ENCODE measurements at regions not wholly inside any gene's neighbourhood (a gene's known extent, or its start where the extent isn't known, plus 50 kb on each side); places are given as distances from the start of the nearest gene placed in this dataset.
A peak's percentile ranks its signal among the peaks of the same experiment; 100 is the strongest.

- no peaks in the 10 kb centered on the region for H3K36me3 ChIP-seq
- H3K27ac ChIP-seq = no peak overlapping the region
- DNase-seq = no peak
- H3K4me1 ChIP-seq = peaks cover 19 to 20% of the 10 kb centered on the region in 2 donors
- no peaks in the 10 kb centered on the region for H3K9me3 ChIP-seq
- ATAC-seq = no peak
- no peak overlapping the region for H3K4me3 ChIP-seq
- intact Hi-C loops (cut with DNase I; ENCODE audit: low total_unique reads) = no loop called here
- H3K27me3 ChIP-seq = no peaks in the 10 kb centered on the region
- in situ Hi-C loops (cut with MboI; ENCODE audit: low sequenced_read_pairs in 4 of 4) = no loop called here
- TF ChIP-seq, protein P1, sequence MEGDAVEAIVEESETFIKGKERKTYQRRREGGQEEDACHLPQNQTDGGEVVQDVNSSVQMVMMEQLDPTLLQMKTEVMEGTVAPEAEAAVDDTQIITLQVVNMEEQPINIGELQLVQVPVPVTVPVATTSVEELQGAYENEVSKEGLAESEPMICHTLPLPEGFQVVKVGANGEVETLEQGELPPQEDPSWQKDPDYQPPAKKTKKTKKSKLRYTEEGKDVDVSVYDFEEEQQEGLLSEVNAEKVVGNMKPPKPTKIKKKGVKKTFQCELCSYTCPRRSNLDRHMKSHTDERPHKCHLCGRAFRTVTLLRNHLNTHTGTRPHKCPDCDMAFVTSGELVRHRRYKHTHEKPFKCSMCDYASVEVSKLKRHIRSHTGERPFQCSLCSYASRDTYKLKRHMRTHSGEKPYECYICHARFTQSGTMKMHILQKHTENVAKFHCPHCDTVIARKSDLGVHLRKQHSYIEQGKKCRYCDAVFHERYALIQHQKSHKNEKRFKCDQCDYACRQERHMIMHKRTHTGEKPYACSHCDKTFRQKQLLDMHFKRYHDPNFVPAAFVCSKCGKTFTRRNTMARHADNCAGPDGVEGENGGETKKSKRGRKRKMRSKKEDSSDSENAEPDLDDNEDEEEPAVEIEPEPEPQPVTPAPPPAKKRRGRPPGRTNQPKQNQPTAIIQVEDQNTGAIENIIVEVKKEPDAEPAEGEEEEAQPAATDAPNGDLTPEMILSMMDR (IDR thresholded peaks at IDR 0.05 in 4 of 5, conservative IDR thresholded peaks at IDR 0.05 in 1 of 5) = no peak
- no peak for TF ChIP-seq POLR2A (IDR thresholded peaks at IDR 0.05)
These were observed 357.2 kb downstream of the CD83 start for GRCh38 chr6:14474816-14475215.

GRCh38 chr6:14475306-14475705 is 357.7 kb downstream of the CD83 start:
- intact Hi-C loops (cut with DNase I; ENCODE audit: low total_unique reads) = no loop called here

DNA sequence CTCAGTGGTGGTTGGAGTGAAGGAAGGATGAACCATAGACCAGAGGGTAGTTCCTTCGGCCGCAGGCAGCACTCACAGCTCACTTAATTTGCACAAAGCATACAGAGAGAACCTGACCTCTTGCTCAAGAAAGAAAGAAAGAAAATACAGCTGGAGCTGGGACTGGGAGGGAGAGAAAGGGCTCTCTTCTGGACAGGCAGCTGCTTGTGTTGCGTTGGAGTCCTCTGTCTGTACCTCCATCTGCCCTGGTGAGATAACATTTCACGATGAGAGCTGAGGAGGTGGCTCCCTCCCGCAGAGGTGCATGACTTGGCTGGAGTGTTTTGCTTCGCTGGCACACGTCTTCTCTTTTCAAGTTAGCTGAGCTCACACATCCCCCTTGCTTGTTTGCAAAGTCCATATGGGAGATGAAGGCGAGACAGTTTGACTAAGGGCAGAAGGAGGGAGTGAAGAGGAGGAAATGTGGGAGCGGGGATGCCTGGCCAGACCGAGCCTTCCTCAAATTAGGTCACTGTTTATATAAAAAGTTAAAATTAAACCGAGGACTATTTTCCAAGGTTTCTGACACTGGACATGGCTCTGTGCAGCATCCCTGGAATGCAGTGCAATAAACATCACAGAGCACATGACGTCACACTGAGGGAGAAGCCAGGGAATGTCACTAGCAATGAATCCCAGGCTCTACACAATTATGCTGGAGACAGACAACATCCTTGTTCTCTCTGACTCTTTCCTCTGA is 359.4 kb downstream of the CD83 start:
- no peaks in the 10 kb centered on the region for H3K36me3 ChIP-seq
- no peak overlapping the region for H3K4me3 ChIP-seq
- ATAC-seq (peak; percentile 82 to 84), DNase-seq (peak in 1 of 2 donors; percentile 44)
- H3K27ac ChIP-seq = peak overlapping the region; percentile 51 to 61 (median 52)
- peaks cover 19 to 20% of the 10 kb centered on the region in 2 donors for H3K4me1 ChIP-seq
- in situ Hi-C loops (cut with MboI; ENCODE audit: low sequenced_read_pairs in 4 of 4) (no loop called here), intact Hi-C loops (cut with DNase I; ENCODE audit: low total_unique reads) (loop anchor here (2.0 kb wide), 1 partner anchor 74 kb away; no protein-coding TSS in a partner anchor)
- no peaks in the 10 kb centered on the region for H3K27me3 ChIP-seq
- TF ChIP-seq, protein P1 (IDR thresholded peaks at IDR 0.05 in 4 of 5, conservative IDR thresholded peaks at IDR 0.05 in 1 of 5) = no peak
- no peak for TF ChIP-seq POLR2A (IDR thresholded peaks at IDR 0.05)
- H3K9me3 ChIP-seq = no peaks in the 10 kb centered on the region

More at GRCh38 chr6:14475306-14475705, 357.7 kb downstream of the CD83 start:
- ATAC-seq = no peak
- no peak for DNase-seq
- Histone ChIP-seq H3K9me3 (no peaks in the 10 kb centered on the region), H3K27ac (no peak overlapping the region), H3K4me1 (peaks cover 19 to 20% of the 10 kb centered on the region in 2 donors), H3K27me3 (no peaks in the 10 kb centered on the region), H3K36me3 (no peaks in the 10 kb centered on the region), H3K4me3 (no peak overlapping the region)
- in situ Hi-C loops (cut with MboI; ENCODE audit: low sequenced_read_pairs in 4 of 4) = no loop called here
- TF ChIP-seq, protein P1 (IDR thresholded peaks at IDR 0.05 in 4 of 5, conservative IDR thresholded peaks at IDR 0.05 in 1 of 5) = no peak
- no peak for TF ChIP-seq POLR2A (IDR thresholded peaks at IDR 0.05)

DNA sequence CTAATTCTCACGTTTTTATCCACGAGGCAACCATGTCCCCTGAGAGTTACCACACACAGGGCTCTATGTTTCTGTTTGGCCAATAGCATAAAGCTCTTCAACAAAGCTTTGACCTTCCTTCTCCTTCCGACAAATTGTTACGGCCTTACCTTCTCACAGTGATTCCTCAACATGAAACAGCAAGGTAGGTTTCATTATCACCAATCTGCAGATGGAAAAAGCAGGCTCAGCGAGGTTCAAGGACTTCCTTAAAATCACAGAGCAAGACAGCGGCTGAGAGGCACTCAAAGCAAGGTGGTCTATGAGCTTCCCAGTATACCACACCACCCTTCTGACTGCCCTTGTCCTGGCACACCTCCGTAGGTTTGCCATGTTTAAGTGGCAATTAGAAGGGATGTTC is 360.0 kb downstream of the CD83 start:
- TF ChIP-seq, protein P1 (IDR thresholded peaks at IDR 0.05 in 4 of 5, conservative IDR thresholded peaks at IDR 0.05 in 1 of 5) = no peak
- TF ChIP-seq POLR2A (IDR thresholded peaks at IDR 0.05) = no peak
- no peaks in the 10 kb centered on the region for H3K27me3 ChIP-seq
- peak overlapping the region; percentile 27 to 50 (median 46) for H3K27ac ChIP-seq
- in situ Hi-C loops (cut with MboI; ENCODE audit: low sequenced_read_pairs in 4 of 4) (no loop called here), intact Hi-C loops (cut with DNase I; ENCODE audit: low total_unique reads) (loop anchor here (2.0 kb wide), 1 partner anchor 73 kb away; no protein-coding TSS in a partner anchor)
- H3K4me1 ChIP-seq = peaks cover 18 to 19% of the 10 kb centered on the region in 2 donors
- H3K36me3 ChIP-seq = no peaks in the 10 kb centered on the region
- DNase-seq (no peak), ATAC-seq (no peak)
- H3K4me3 ChIP-seq = no peak overlapping the region
- no peaks in the 10 kb centered on the region for H3K9me3 ChIP-seq
